MM.1S (cell line): ENCODE measurements at regions not wholly inside any gene's neighbourhood (a gene's known extent, or its start where the extent isn't known, plus 50 kb on each side); places are given as distances from the start of the nearest gene placed in this dataset.

Experiments used
- DNase-seq: peaks from one replicate; pipeline ENCODE4 v3.0.0-alpha.2; 2015
- H2AFZ ChIP-seq: fragments of 300-600 bp; sonication (generic); 2 replicates; pipeline ENCODE4 v1.6.0; 2016; ENCODE audit warnings: antibody characterized with exemption, low read length
- H3F3A ChIP-seq: fragments of 300-600 bp; sonication (generic); 2 replicates; pipeline ENCODE4 v1.6.1; 2016; ENCODE audit warnings: mild to moderate bottlenecking, antibody characterized with exemption, low read length, moderate library complexity, mixed read lengths; ENCODE audit not compliant: insufficient read depth
- H3K27ac ChIP-seq: fragments of 300-600 bp; sonication (generic); 2 replicates; pipeline ENCODE4 v1.5.1; 2016; ENCODE audit warnings: mild to moderate bottlenecking, low read length
- H3K27me3 ChIP-seq: fragments of 300-600 bp; sonication (generic); replicated peaks from 2 replicates; pipeline ENCODE4 v1.6.0; 2016; ENCODE audit warnings: low read length; ENCODE audit not compliant: insufficient read depth
- H3K36me3 ChIP-seq: fragments of 300-600 bp; sonication (generic); replicated peaks from 2 replicates; pipeline ENCODE4 v1.6.1; 2016; ENCODE audit warnings: mild to moderate bottlenecking, low read length, mixed read lengths; ENCODE audit not compliant: insufficient read depth
- H3K4me1 ChIP-seq: fragments of 300-600 bp; sonication (generic); 2 replicates; pipeline ENCODE4 v1.6.1; 2016; ENCODE audit warnings: low read length, mixed read lengths
- H3K4me2 ChIP-seq: fragments of 300-600 bp; sonication (generic); 2 replicates; pipeline ENCODE4 v1.6.0; 2016; ENCODE audit warnings: low read depth, low read length
- H3K4me3 ChIP-seq: fragments of 300-600 bp; sonication (generic); 2 replicates; pipeline ENCODE4 v1.5.1; 2016; ENCODE audit warnings: low read length, mixed read lengths
- H3K79me2 ChIP-seq: fragments of 300-600 bp; sonication (generic); 2 replicates; pipeline ENCODE4 v1.6.1; 2016; ENCODE audit warnings: mixed run types, low read length, mixed read lengths
- H3K9ac ChIP-seq: fragments of 300-600 bp; sonication (generic); 2 replicates; pipeline ENCODE4 v1.6.1; 2016; ENCODE audit warnings: low read length, mixed read lengths
- H3K9me2 ChIP-seq: fragments of 300-600 bp; sonication (generic); replicated peaks from 2 replicates; pipeline ENCODE4 v1.6.1; 2016; ENCODE audit warnings: mild to moderate bottlenecking, low read length, mixed read lengths; ENCODE audit not compliant: insufficient read depth
- H3K9me3 ChIP-seq: fragments of 300-600 bp; sonication (generic); replicated peaks from 2 replicates; pipeline ENCODE4 v1.6.1; 2016; ENCODE audit warnings: mild to moderate bottlenecking, low read length, mixed read lengths; ENCODE audit not compliant: insufficient read depth
- H4K20me1 ChIP-seq: fragments of 300-600 bp; sonication (generic); 2 replicates; pipeline ENCODE4 v1.6.1; 2016; ENCODE audit warnings: mild to moderate bottlenecking, low read length, moderate library complexity, mixed read lengths; ENCODE audit not compliant: insufficient read depth
- CTCF ChIP-seq: fragments of 300-600 bp; sonication (generic); IDR thresholded peaks from 2 replicates; pipeline ENCODE4 v1.5.1; 2016; ENCODE audit warnings: antibody characterized with exemption, low read length, mixed read lengths
- EZH2 ChIP-seq: fragments of 300-600 bp; sonication (generic); optimal IDR thresholded peaks from 2 replicates; pipeline ENCODE3; 2017; ENCODE audit warnings: low read depth, mild to moderate bottlenecking, antibody characterized with exemption, low read length, mixed read lengths
- EZH2phosphoT487 ChIP-seq: fragments of 300-600 bp; sonication (generic); IDR thresholded peaks from 2 replicates; pipeline ENCODE4 v1.6.1; 2018; ENCODE audit warnings: antibody characterized with exemption, low read length

DNA sequence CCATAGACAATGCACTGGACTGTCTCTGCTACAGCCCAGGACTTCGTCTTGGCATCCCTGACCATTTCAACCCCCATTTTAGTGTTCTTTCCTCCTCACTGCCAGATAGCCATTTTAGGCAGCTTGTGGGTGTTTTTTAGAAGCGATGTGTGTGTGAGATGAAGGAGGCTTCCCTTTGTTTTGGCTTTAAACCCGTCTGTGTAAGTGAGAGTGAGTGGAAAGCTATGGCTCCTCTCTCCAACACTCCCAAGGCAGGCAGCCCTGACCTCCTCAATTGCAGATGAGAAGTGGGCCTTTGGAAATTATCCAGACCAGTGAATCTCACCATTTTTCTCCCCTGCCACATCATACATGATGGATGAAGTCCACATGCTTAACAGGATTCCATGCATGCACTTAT lies 70.3 kb upstream of the PGBD5 start:
- peak overlapping the region; percentile 62 for H3K4me3 ChIP-seq
- H4K20me1 ChIP-seq: no peaks in the 10 kb centered on the region
- H3K4me1 ChIP-seq: peaks cover 49% of the 10 kb centered on the region
- H3F3A ChIP-seq: peaks cover 21% of the 10 kb centered on the region
- H3K27me3 ChIP-seq: no peaks in the 10 kb centered on the region
- H3K36me3 ChIP-seq: no peaks in the 10 kb centered on the region
- no peaks in the 10 kb centered on the region for H3K9me2 ChIP-seq
- peak overlapping the region; percentile 93 for H3K27ac ChIP-seq
- TF ChIP-seq EZH2phosphoT487 (no peak), EZH2 (no peak), CTCF (no peak)
- H3K9me3 ChIP-seq: no peaks in the 10 kb centered on the region
- DNase-seq: no peak
- peak overlapping the region; percentile 82 for H3K4me2 ChIP-seq
- peak overlapping the region; percentile 56 for H2AFZ ChIP-seq
- H3K79me2 ChIP-seq: no peaks in the 10 kb centered on the region
- peak overlapping the region; percentile 68 for H3K9ac ChIP-seq

- peaks cover 44% of the 10 kb centered on the region for H3K4me1 ChIP-seq
- H3K9me2 ChIP-seq: no peaks in the 10 kb centered on the region
- H3K27me3 ChIP-seq: no peaks in the 10 kb centered on the region
- H3F3A ChIP-seq: peaks cover 20% of the 10 kb centered on the region
- H3K36me3 ChIP-seq: no peaks in the 10 kb centered on the region
- no peaks in the 10 kb centered on the region for H4K20me1 ChIP-seq
- H3K4me3 ChIP-seq: peak overlapping the region; percentile 62
- peak overlapping the region; percentile 93 for H3K27ac ChIP-seq
- H3K4me2 ChIP-seq: peak overlapping the region; percentile 82
- TF ChIP-seq EZH2 (no peak), EZH2phosphoT487 (no peak), CTCF (no peak)
- H3K79me2 ChIP-seq: no peaks in the 10 kb centered on the region
- peak overlapping the region; percentile 68 for H3K9ac ChIP-seq
- no peaks in the 10 kb centered on the region for H3K9me3 ChIP-seq
- peak overlapping the region; percentile 56 for H2AFZ ChIP-seq
- peak; percentile 97 for DNase-seq
Measured at GRCh38 chr1:230495891-230496385, 69.8 kb upstream of the PGBD5 start.

GRCh38 chr1:230495076-230495475 lies 68.9 kb upstream of the PGBD5 start:
- DNase-seq: no peak
- Histone ChIP-seq H4K20me1 (no peaks in the 10 kb centered on the region), H3K4me2 (peak overlapping the region; percentile 82), H3F3A (peaks cover 20% of the 10 kb centered on the region), H3K9ac (peak overlapping the region; percentile 68), H3K27me3 (no peaks in the 10 kb centered on the region), H3K79me2 (no peaks in the 10 kb centered on the region), H3K4me3 (peak overlapping the region; percentile 62), H3K4me1 (peaks cover 43% of the 10 kb centered on the region), H3K36me3 (no peaks in the 10 kb centered on the region), H2AFZ (peak overlapping the region; percentile 34), H3K27ac (peak overlapping the region; percentile 93), H3K9me3 (no peaks in the 10 kb centered on the region), H3K9me2 (no peaks in the 10 kb centered on the region)
- TF ChIP-seq EZH2phosphoT487 (no peak), CTCF (no peak)

GRCh38 chr1:230494514-230494913 lies 68.4 kb upstream of the PGBD5 start:
- Histone ChIP-seq H2AFZ (no peak overlapping the region), H3K27me3 (no peaks in the 10 kb centered on the region), H3K79me2 (no peaks in the 10 kb centered on the region), H3K9me3 (no peaks in the 10 kb centered on the region), H3K27ac (peak overlapping the region; percentile 93; the same call in 1 of the 2 replicates), H3F3A (peaks cover 20% of the 10 kb centered on the region), H3K9me2 (no peaks in the 10 kb centered on the region), H4K20me1 (no peaks in the 10 kb centered on the region), H3K4me2 (no peak overlapping the region), H3K4me3 (no peak overlapping the region), H3K4me1 (peaks cover 43% of the 10 kb centered on the region), H3K9ac (no peak overlapping the region), H3K36me3 (no peaks in the 10 kb centered on the region)
- TF ChIP-seq EZH2phosphoT487 (no peak), CTCF (no peak), EZH2 (no peak)
- no peak for DNase-seq
